Natural killer cell (primary cell): ENCODE measurements at regions not wholly inside any gene's neighbourhood (a gene's known extent, or its start where the extent isn't known, plus 50 kb on each side); places are given as distances from the start of the nearest gene placed in this dataset.

ENCODE experiments used
- ATAC-seq, 3 donors: fragments of 150-1000 bp in 2 of 3; fragments of 200-7000 bp in 1 of 3; cut with Tn5 transposase; 1 replicate in 1 of 3; 2 replicates in 2 of 3; pipeline ENCODE4 v1.10.0; 2021; ENCODE audit warnings: mild to moderate bottlenecking in 2 of 3, moderate library complexity in 2 of 3
- DNase-seq, 2 donors: peaks; one replicate each; pipeline versions ENCODE4 v3.0.0 to v3.0.0-alpha.2; 2013 to 2021; ENCODE audit warnings: mixed read lengths in 1 of 2
- H3K27ac ChIP-seq: one replicate; pipeline ENCODE4 v1.5.1; 2013; ENCODE audit warnings: mild to moderate bottlenecking, low read length
- H3K27me3 ChIP-seq: one replicate; pipeline ENCODE4 v1.6.1; 2013; ENCODE audit warnings: low read length; ENCODE audit not compliant: control insufficient read depth, insufficient read depth
- H3K36me3 ChIP-seq: one replicate; pipeline ENCODE4 v1.6.1; 2013; ENCODE audit warnings: low read length; ENCODE audit not compliant: control insufficient read depth, insufficient read depth
- H3K4me1 ChIP-seq: one replicate; pipeline ENCODE4 v1.6.1; 2013; ENCODE audit warnings: low read length; ENCODE audit not compliant: control insufficient read depth, insufficient read depth
- H3K4me3 ChIP-seq: one replicate; pipeline ENCODE4 v1.5.1; 2013; ENCODE audit warnings: low read length
- H3K9me3 ChIP-seq: one replicate; pipeline ENCODE4 v1.6.1; 2013; ENCODE audit warnings: low read length; ENCODE audit not compliant: control insufficient read depth, insufficient read depth
- H3K27ac Mint-ChIP-seq, 2 donors: one replicate each; pipeline ENCODE4 v1.8.0; 2022; ENCODE audit warnings: mild to moderate bottlenecking in 2 of 2, mixed read lengths in 2 of 2, moderate library complexity in 1 of 2
- H3K27me3 Mint-ChIP-seq, 2 donors: one replicate each; pipeline ENCODE4 v1.8.0; 2022; ENCODE audit warnings: low read depth in 2 of 2, mixed read lengths in 2 of 2
- H3K36me3 Mint-ChIP-seq: one replicate; pipeline ENCODE4 v1.8.0; 2022; ENCODE audit warnings: mixed read lengths
- H3K4me1 Mint-ChIP-seq, 2 donors: one replicate each; pipeline ENCODE4 v1.8.0; 2022; ENCODE audit warnings: mixed read lengths in 2 of 2
- H3K4me3 Mint-ChIP-seq: one replicate; pipeline ENCODE4 v1.8.0; 2022; ENCODE audit warnings: mild to moderate bottlenecking, moderate library complexity, mixed read lengths
- H3K9me3 Mint-ChIP-seq, 2 donors: one replicate each; pipeline ENCODE4 v1.8.0; 2022; ENCODE audit warnings: mixed read lengths in 2 of 2
- WGBS: methylation state at CpG from one replicate; pipeline ENCODE4 v1.1.7; 2013; ENCODE audit warnings: missing lambda C conversion rate; ENCODE audit not compliant: insufficient coverage; 5-methylcytosine and 5-hydroxymethylcytosine counted together
- intact Hi-C: fragments of 100-400 bp; cut with micrococcal nuclease; formaldehyde crosslinking; loops from one replicate; pipeline ENCODE4 v1.14.2; 2022
- TF ChIP-seq, protein P1 (sequence below): fragments of 200-600 bp; IDR thresholded peaks from one replicate; pipeline ENCODE4 v1.8.0; 2022; ENCODE audit warnings: antibody characterized with exemption

DNA sequence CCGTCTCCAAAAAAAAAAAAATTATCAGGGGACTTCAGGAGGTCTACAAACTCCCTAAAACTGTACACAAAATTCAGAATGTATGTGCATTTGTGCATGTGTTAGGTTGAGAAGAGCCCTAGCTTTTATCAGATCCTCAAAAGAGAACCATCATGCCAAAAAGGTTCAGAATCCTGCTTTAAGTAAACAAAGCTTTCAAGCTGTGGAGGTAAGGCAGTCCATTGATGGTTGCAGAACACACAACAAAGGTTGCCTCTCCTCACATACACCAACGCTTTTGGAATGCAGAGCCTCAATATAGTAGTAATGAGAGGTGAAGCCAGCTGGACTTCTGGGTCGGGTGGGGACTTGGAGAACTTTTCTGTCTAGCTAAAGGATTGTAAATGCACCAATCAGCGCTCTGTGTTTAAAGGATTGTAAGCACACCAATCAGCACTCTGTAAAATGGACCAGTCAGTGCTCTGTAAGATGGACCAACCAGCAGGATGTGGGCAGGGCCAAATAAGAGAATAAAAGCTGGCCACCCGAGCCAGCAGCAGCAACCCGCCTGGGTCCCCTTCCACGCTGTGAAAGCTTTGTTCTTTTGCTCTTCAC lies 57.9 kb upstream of the RNF38 start:
- H3K9me3 ChIP-seq: no peaks in the 10 kb centered on the region
- no peaks in the 10 kb centered on the region for H3K27me3 ChIP-seq
- peak; percentile 33 to 41 (median 40) for ATAC-seq
- no peak for DNase-seq
- H3K4me1 ChIP-seq: peaks cover 46% of the 10 kb centered on the region
- H3K27me3 Mint-ChIP-seq: no peaks in the 10 kb centered on the region
- H3K27ac Mint-ChIP-seq: peak overlapping the region; percentile 90 to 92
- peaks cover 50 to 53% of the 10 kb centered on the region in 2 donors for H3K4me1 Mint-ChIP-seq
- no peaks in the 10 kb centered on the region for H3K36me3 ChIP-seq
- 47% methylated on average over 6 of the region's 7 CpGs for WGBS
- H3K27ac ChIP-seq: peak overlapping the region; percentile 50
- TF ChIP-seq, protein P1, sequence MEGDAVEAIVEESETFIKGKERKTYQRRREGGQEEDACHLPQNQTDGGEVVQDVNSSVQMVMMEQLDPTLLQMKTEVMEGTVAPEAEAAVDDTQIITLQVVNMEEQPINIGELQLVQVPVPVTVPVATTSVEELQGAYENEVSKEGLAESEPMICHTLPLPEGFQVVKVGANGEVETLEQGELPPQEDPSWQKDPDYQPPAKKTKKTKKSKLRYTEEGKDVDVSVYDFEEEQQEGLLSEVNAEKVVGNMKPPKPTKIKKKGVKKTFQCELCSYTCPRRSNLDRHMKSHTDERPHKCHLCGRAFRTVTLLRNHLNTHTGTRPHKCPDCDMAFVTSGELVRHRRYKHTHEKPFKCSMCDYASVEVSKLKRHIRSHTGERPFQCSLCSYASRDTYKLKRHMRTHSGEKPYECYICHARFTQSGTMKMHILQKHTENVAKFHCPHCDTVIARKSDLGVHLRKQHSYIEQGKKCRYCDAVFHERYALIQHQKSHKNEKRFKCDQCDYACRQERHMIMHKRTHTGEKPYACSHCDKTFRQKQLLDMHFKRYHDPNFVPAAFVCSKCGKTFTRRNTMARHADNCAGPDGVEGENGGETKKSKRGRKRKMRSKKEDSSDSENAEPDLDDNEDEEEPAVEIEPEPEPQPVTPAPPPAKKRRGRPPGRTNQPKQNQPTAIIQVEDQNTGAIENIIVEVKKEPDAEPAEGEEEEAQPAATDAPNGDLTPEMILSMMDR: no peak
- H3K4me3 Mint-ChIP-seq: peak overlapping the region; percentile 76
- intact Hi-C loops: loop anchor here (2.0 kb wide), 1 partner anchor 31 kb away; no protein-coding TSS in a partner anchor
- H3K4me3 ChIP-seq: no peak overlapping the region
- H3K36me3 Mint-ChIP-seq: no peaks in the 10 kb centered on the region
- H3K9me3 Mint-ChIP-seq: no peaks in the 10 kb centered on the region

DNA sequence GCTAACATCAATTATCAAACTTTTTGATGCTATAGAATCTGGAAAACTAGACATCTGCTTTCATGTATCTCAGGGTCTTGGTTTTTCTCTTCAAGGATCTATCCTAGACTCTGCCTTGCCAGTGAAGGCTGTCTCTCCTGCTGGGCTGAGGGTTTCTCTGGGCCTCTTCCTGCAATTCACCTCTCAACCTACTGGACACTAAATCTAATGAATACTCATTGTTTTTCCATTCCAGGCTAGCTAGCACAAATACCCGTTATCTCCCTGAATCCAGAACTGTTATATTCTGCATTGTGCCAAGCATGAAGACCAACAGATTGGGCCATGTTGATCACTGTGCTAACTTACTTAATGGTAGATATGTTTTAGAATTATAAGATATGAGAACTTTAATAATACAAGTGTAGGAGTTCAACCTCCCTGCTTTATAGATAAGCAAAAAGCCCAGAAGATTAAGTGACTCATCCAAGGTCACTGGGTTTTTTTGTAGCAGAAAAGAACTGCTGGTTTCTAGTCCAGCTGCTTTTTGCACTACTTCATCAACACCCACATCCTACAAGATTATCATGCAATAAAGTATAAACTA lies 56.5 kb upstream of the RNF38 start:
- ATAC-seq (no peak), DNase-seq (no peak)
- Histone ChIP-seq H3K4me1 (peaks cover 46% of the 10 kb centered on the region), H3K9me3 (no peaks in the 10 kb centered on the region), H3K27me3 (no peaks in the 10 kb centered on the region), H3K27ac (peak overlapping the region; percentile 1), H3K36me3 (no peaks in the 10 kb centered on the region), H3K4me3 (no peak overlapping the region)
- Mint-ChIP-seq H3K36me3 (no peaks in the 10 kb centered on the region), H3K27ac (peak overlapping the region; percentile 62 to 90), H3K4me3 (peak overlapping the region; percentile 76), H3K27me3 (no peaks in the 10 kb centered on the region), H3K9me3 (no peaks in the 10 kb centered on the region), H3K4me1 (peaks cover 43 to 47% of the 10 kb centered on the region in 2 donors)
- TF ChIP-seq, protein P1: no peak
- intact Hi-C loops: no loop called here
- WGBS: 100% methylated on average over 1 of the region's 1 CpG

DNA sequence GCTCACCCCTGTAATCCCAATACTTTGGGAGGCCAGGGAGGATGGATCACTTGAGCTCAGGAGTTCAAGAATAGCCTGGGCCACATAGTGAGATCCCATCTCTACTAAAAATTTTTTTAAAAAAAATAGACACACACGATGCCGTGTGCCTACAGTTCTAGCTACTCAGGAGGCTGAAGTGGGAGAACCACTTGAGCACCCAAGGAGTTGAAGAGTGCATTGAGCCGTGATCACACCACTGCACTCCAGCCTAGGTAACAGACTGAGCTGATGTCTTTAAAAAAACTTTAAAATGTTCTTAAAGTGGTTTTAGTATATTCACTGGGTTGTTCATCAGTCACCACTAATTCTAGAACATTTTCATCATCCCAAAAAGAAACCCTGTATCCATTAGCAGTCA lies 51.9 kb upstream of the RNF38 start:
- peaks cover 20 to 22% of the 10 kb centered on the region in 2 donors for H3K4me1 Mint-ChIP-seq
- Histone ChIP-seq H3K9me3 (no peaks in the 10 kb centered on the region), H3K27ac (no peak overlapping the region), H3K4me3 (no peak overlapping the region), H3K36me3 (no peaks in the 10 kb centered on the region), H3K27me3 (no peaks in the 10 kb centered on the region), H3K4me1 (peaks cover 27% of the 10 kb centered on the region)
- ATAC-seq (no peak), DNase-seq (no peak)
- H3K4me3 Mint-ChIP-seq: no peak overlapping the region
- H3K27me3 Mint-ChIP-seq: no peaks in the 10 kb centered on the region
- intact Hi-C loops: no loop called here
- H3K36me3 Mint-ChIP-seq: no peaks in the 10 kb centered on the region
- H3K27ac Mint-ChIP-seq: no peak overlapping the region
- TF ChIP-seq, protein P1: no peak
- WGBS: 96% methylated on average over 3 of the region's 3 CpGs
- no peaks in the 10 kb centered on the region for H3K9me3 Mint-ChIP-seq
